SU-DHL-6 (cell line): ENCODE measurements at regions not wholly inside any gene's neighbourhood (a gene's known extent, or its start where the extent isn't known, plus 50 kb on each side); places are given as distances from the start of the nearest gene placed in this dataset.

Experiments used
- CTCF ChIP-seq: fragments of 200-600 bp; sonication (generic); IDR thresholded peaks from one replicate; pipeline ENCODE4 v1.5.1; 2017; ENCODE audit warnings: antibody characterized with exemption, mild to moderate bottlenecking, low read length, moderate library complexity; ENCODE audit not compliant: insufficient read depth, poor library complexity, severe bottlenecking
- EZH2phosphoT487 ChIP-seq: fragments of 200-600 bp; sonication (generic), shearing (Covaris generic); conservative IDR thresholded peaks from 2 replicates; pipeline ENCODE4 v1.6.1; 2018; ENCODE audit warnings: mild to moderate bottlenecking, antibody characterized with exemption, low read length, moderate library complexity, mixed read lengths

DNA sequence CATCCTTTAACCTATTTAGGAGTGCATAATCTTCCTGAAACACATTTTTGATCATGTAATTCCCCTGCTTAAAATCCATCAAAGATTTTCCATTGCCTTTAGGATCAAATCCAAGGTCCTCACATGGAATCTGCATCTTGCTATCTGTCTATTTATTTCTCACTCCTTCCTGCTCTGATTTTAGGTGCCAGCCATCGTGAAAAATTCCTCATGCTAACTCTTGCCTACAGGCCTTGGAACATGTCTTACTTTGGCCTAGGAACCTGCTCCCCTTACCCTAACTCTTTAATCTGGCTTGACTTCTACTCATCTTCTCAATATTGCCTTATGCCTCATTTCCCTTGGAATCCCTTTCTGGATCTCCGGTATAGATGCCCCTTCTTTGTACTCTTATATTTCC lies 1074.3 kb downstream of the TTLL7 start:
- TF ChIP-seq CTCF, result no peak
- TF ChIP-seq EZH2phosphoT487, result no peak
